T-cell (primary cell): ENCODE measurements at regions not wholly inside any gene's neighbourhood (a gene's known extent, or its start where the extent isn't known, plus 50 kb on each side); places are given as distances from the start of the nearest gene placed in this dataset.

Experiments used
- ATAC-seq, 4 experiments: fragments of 200-7000 bp in 3 of 4; fragments of 150-1000 bp in 1 of 4; cut with Tn5 transposase; replicated peaks in 1 of 4; 1 replicate in 3 of 4; 2 replicates in 1 of 4; pipeline ENCODE4 v1.10.0; 2021; ENCODE audit warnings: moderate library complexity in 3 of 4, mild to moderate bottlenecking in 2 of 4, moderate number of reproducible peaks in 1 of 4
- CTCF ChIA-PET, 2 donors: fragments of 300-600 bp; sonication (Branson Sonifier 250); formaldehyde crosslinking; loops; one replicate each; lab custom pipeline; 2022; ENCODE audit warnings: antibody characterized with exemption in 2 of 2; lab: Charles Lee
- POLR2A ChIA-PET, 2 donors: fragments of 300-600 bp; sonication (Branson Sonifier 250); formaldehyde crosslinking; loops; one replicate each; lab custom pipeline; 2022; ENCODE audit warnings: antibody characterized with exemption in 2 of 2; lab: Charles Lee
- DNase-seq, 35 experiments: peaks; one replicate each; pipeline versions ENCODE4 v3.0.0 to v3.0.0-alpha.2; 2013 to 2023
- H3K27ac ChIP-seq: one replicate; pipeline ENCODE4 v1.5.1; 2013; ENCODE audit warnings: low read length
- H3K27me3 ChIP-seq, 2 experiments: replicated peaks in 1 of 2; 1 replicate in 1 of 2; 2 replicates in 1 of 2; pipeline versions ENCODE4 v1.6.1 to v1.7.0; 2013; ENCODE audit warnings: low read length in 1 of 2, mixed read lengths in 1 of 2; ENCODE audit not compliant: control insufficient read depth in 2 of 2, insufficient read depth in 2 of 2; ENCODE audit errors: extremely low read depth in 1 of 2
- H3K36me3 ChIP-seq, 2 donors: 1 replicate in 1 of 2; 2 replicates in 1 of 2; pipeline versions ENCODE4 v1.6.1 to v1.7.0; 2013; ENCODE audit warnings: low read length in 1 of 2; ENCODE audit not compliant: control insufficient read depth in 2 of 2, insufficient read depth in 1 of 2; ENCODE audit errors: extremely low read depth in 1 of 2
- H3K4me1 ChIP-seq, 2 experiments: 1 replicate in 1 of 2; 2 replicates in 1 of 2; pipeline versions ENCODE4 v1.6.1 to v1.7.0; 2013; ENCODE audit warnings: low read length in 2 of 2, mixed read lengths in 1 of 2; ENCODE audit not compliant: insufficient read depth in 2 of 2, control insufficient read depth in 1 of 2; ENCODE audit errors: extremely low read depth in 1 of 2
- H3K4me3 ChIP-seq, 2 donors: 1 replicate in 1 of 2; 2 replicates in 1 of 2; pipeline versions ENCODE4 v1.5.1 to v1.7.0; 2013; ENCODE audit warnings: mild to moderate bottlenecking in 2 of 2, low read length in 1 of 2, moderate library complexity in 1 of 2; ENCODE audit not compliant: control insufficient read depth in 1 of 2; ENCODE audit errors: extremely low read depth in 1 of 2
- H3K9me3 ChIP-seq: 2 replicates; pipeline ENCODE4 v1.7.0; 2013
- H3K27ac Mint-ChIP-seq, 2 donors: one replicate each; pipeline ENCODE4 v1.8.0; 2020 to 2021; ENCODE audit warnings: mild to moderate bottlenecking in 2 of 2, mixed read lengths in 2 of 2
- H3K27me3 Mint-ChIP-seq, 2 donors: one replicate each; pipeline ENCODE4 v1.8.0; 2021 to 2022; ENCODE audit warnings: mixed read lengths in 2 of 2
- H3K36me3 Mint-ChIP-seq: one replicate; pipeline ENCODE4 v1.8.0; 2021; ENCODE audit warnings: mixed read lengths
- H3K4me1 Mint-ChIP-seq, 3 donors: one replicate each; pipeline ENCODE4 v1.8.0; 2020 to 2022; ENCODE audit warnings: mixed read lengths in 3 of 3, mild to moderate bottlenecking in 1 of 3
- H3K4me3 Mint-ChIP-seq, 3 donors: one replicate each; pipeline ENCODE4 v1.8.0; 2020 to 2022; ENCODE audit warnings: mild to moderate bottlenecking in 3 of 3, mixed read lengths in 3 of 3, moderate library complexity in 3 of 3
- H3K9me3 Mint-ChIP-seq, 3 donors: one replicate each; pipeline ENCODE4 v1.8.0; 2020 to 2022; ENCODE audit warnings: mixed read lengths in 3 of 3
- WGBS: methylation state at CpG from one replicate; pipeline ENCODE4 v1.1.5; 2013; ENCODE audit warnings: missing lambda C conversion rate; ENCODE audit not compliant: insufficient coverage; 5-methylcytosine and 5-hydroxymethylcytosine counted together

DNA sequence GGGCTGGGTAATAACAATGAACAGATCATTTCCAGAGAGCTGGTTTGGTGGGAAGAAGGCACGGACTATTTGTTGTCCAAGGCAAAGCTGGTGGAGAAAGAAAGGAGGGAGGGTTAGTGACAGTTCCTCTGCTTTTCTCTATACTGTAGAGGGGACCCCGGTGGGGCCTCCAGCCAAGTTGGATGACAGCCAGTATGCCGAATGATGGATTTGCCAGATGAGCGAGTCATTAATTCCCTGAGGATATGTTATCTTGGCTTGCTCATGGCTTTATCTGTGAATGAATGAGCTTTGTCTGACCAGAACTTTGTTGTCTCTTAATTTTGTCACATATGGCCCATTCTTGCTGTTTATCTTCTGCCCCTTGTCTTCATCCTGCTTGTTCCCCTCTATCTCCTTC, 158.6 kb upstream of the GLRA1 start:
- H3K4me3 Mint-ChIP-seq: no peak overlapping the region
- Histone ChIP-seq H3K27ac (no peak overlapping the region), H3K9me3 (no peaks in the 10 kb centered on the region), H3K4me1 (no peaks in the 10 kb centered on the region), H3K27me3 (no peaks in the 10 kb centered on the region), H3K4me3 (no peak overlapping the region), H3K36me3 (no peaks in the 10 kb centered on the region)
- CTCF ChIA-PET: no interaction called here
- ATAC-seq: no peak
- H3K9me3 Mint-ChIP-seq: no peaks in the 10 kb centered on the region
- peaks cover 0 to 3% of the 10 kb centered on the region in 2 donors for H3K27me3 Mint-ChIP-seq
- no peak overlapping the region for H3K27ac Mint-ChIP-seq
- 94% methylated on average over 3 of the region's 4 CpGs for WGBS
- no peaks in the 10 kb centered on the region for H3K4me1 Mint-ChIP-seq
- DNase-seq: no peak
- H3K36me3 Mint-ChIP-seq: no peaks in the 10 kb centered on the region
- POLR2A ChIA-PET: interaction anchor here in 1 of 2 donors (0.6 kb wide), 1 partner anchor 13 kb away, joined by 6 read pairs; no protein-coding TSS in a partner anchor

DNA sequence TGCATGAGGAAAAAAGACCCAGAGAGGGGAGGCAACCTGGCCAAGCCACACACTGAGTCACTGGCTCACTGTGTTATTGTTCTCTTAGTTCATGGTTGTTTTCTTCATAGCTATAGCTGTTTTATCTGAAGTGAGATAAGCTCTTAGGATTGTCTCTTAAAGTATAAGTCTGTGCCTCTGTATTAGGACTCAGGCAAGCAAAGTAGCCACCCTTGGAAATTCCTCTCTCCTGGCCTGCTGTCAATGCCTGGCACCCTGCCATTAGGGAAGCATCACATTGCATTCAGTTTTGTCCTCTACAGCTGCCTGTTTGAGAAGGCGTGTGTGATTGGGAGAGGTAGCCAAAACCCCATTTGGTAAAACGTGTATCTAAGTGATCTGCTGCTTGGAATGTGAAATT, 147.4 kb upstream of the GLRA1 start:
- Mint-ChIP-seq H3K27ac (no peak overlapping the region), H3K9me3 (no peaks in the 10 kb centered on the region), H3K36me3 (no peaks in the 10 kb centered on the region), H3K27me3 (peaks cover 4 to 15% of the 10 kb centered on the region in 2 donors), H3K4me1 (no peaks in the 10 kb centered on the region), H3K4me3 (no peak overlapping the region)
- H3K4me1 ChIP-seq: no peaks in the 10 kb centered on the region
- ChIA-PET POLR2A (no interaction called here), CTCF (no interaction called here)
- H3K4me3 ChIP-seq: no peak overlapping the region
- ATAC-seq (no peak), DNase-seq (no peak)
- no peaks in the 10 kb centered on the region for H3K9me3 ChIP-seq
- no peak overlapping the region for H3K27ac ChIP-seq
- 82% methylated on average over 2 of the region's 2 CpGs for WGBS
- no peaks in the 10 kb centered on the region for H3K36me3 ChIP-seq
- H3K27me3 ChIP-seq: no peaks in the 10 kb centered on the region

GRCh38 chr5:152070591-152070990, 145.9 kb upstream of the GLRA1 start:
- Histone ChIP-seq H3K27ac (no peak overlapping the region), H3K9me3 (no peaks in the 10 kb centered on the region), H3K27me3 (no peaks in the 10 kb centered on the region), H3K4me1 (no peaks in the 10 kb centered on the region), H3K4me3 (no peak overlapping the region), H3K36me3 (no peaks in the 10 kb centered on the region)
- peaks cover 4 to 15% of the 10 kb centered on the region in 2 donors for H3K27me3 Mint-ChIP-seq
- POLR2A ChIA-PET: interaction anchor here in 1 of 2 donors (0.5 kb wide), 1 partner anchor 12 kb away, joined by 6 read pairs; no protein-coding TSS in a partner anchor
- ATAC-seq (no peak), DNase-seq (no peak)
- WGBS: 60% methylated on average over 1 of the region's 2 CpGs
- H3K27ac Mint-ChIP-seq: no peak overlapping the region
- H3K36me3 Mint-ChIP-seq: no peaks in the 10 kb centered on the region
- H3K9me3 Mint-ChIP-seq: no peaks in the 10 kb centered on the region
- no peak overlapping the region for H3K4me3 Mint-ChIP-seq
- CTCF ChIA-PET: no interaction called here
- H3K4me1 Mint-ChIP-seq: no peaks in the 10 kb centered on the region

GRCh38 chr5:152066784-152067183, 142.1 kb upstream of the GLRA1 start:
- Histone ChIP-seq H3K4me1 (no peaks in the 10 kb centered on the region), H3K36me3 (no peaks in the 10 kb centered on the region), H3K27ac (no peak overlapping the region), H3K9me3 (no peaks in the 10 kb centered on the region), H3K27me3 (no peaks in the 10 kb centered on the region), H3K4me3 (no peak overlapping the region)
- 71% methylated on average over 1 of the region's 3 CpGs for WGBS
- H3K9me3 Mint-ChIP-seq: peaks cover 0 to 3% (median 0%) of the 10 kb centered on the region in 3 donors
- no peaks in the 10 kb centered on the region for H3K4me1 Mint-ChIP-seq
- no peak for ATAC-seq
- DNase-seq: no peak
- CTCF ChIA-PET: no interaction called here
- POLR2A ChIA-PET: no interaction called here
- no peak overlapping the region for H3K4me3 Mint-ChIP-seq
- no peak overlapping the region for H3K27ac Mint-ChIP-seq
- H3K36me3 Mint-ChIP-seq: no peaks in the 10 kb centered on the region
- H3K27me3 Mint-ChIP-seq: no peaks in the 10 kb centered on the region

DNA sequence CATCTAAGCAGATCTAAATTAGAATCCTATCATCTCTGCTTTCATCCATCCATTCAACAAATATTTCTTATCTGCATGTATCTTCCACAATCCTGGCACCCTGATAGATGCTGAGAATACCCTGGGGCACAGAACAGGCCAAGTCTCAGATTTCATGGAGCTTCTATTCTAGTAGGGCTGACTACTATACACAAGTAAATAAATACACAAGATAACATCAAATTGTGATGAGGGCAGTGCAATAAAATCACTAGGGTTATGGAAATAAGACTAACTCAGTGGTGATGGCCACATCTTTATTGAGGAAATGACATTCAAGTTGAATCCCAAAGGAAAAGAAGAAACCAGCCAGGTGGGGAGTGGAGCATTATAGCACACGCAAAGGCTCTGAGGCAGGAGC, 138.4 kb upstream of the GLRA1 start:
- CTCF ChIA-PET: no interaction called here
- Mint-ChIP-seq H3K4me3 (no peak overlapping the region), H3K27me3 (no peaks in the 10 kb centered on the region), H3K9me3 (peaks cover 0 to 3% (median 0%) of the 10 kb centered on the region in 3 donors), H3K4me1 (peaks cover 0 to 4% (median 2%) of the 10 kb centered on the region in 3 donors), H3K27ac (no peak overlapping the region), H3K36me3 (no peaks in the 10 kb centered on the region)
- Histone ChIP-seq H3K27ac (no peak overlapping the region), H3K27me3 (no peaks in the 10 kb centered on the region), H3K4me3 (no peak overlapping the region), H3K4me1 (no peaks in the 10 kb centered on the region), H3K9me3 (no peaks in the 10 kb centered on the region), H3K36me3 (no peaks in the 10 kb centered on the region)
- ATAC-seq (no peak), DNase-seq (no peak)
- WGBS: 100% methylated on average over 1 of the region's 1 CpG
- POLR2A ChIA-PET: no interaction called here

GRCh38 chr5:152061095-152061494, 136.4 kb upstream of the GLRA1 start:
- no peak for ATAC-seq
- WGBS: 64% methylated on average over 1 of the region's 2 CpGs
- Histone ChIP-seq H3K27ac (no peak overlapping the region), H3K9me3 (no peaks in the 10 kb centered on the region), H3K4me3 (no peak overlapping the region), H3K27me3 (no peaks in the 10 kb centered on the region), H3K4me1 (no peaks in the 10 kb centered on the region), H3K36me3 (no peaks in the 10 kb centered on the region)
- Mint-ChIP-seq H3K27ac (no peak overlapping the region), H3K27me3 (no peaks in the 10 kb centered on the region), H3K4me3 (no peak overlapping the region), H3K4me1 (peaks cover 0 to 4% (median 2%) of the 10 kb centered on the region in 3 donors), H3K36me3 (no peaks in the 10 kb centered on the region), H3K9me3 (peaks cover 0 to 3% (median 0%) of the 10 kb centered on the region in 3 donors)
- ChIA-PET CTCF (no interaction called here), POLR2A (no interaction called here)
- no peak for DNase-seq

DNA sequence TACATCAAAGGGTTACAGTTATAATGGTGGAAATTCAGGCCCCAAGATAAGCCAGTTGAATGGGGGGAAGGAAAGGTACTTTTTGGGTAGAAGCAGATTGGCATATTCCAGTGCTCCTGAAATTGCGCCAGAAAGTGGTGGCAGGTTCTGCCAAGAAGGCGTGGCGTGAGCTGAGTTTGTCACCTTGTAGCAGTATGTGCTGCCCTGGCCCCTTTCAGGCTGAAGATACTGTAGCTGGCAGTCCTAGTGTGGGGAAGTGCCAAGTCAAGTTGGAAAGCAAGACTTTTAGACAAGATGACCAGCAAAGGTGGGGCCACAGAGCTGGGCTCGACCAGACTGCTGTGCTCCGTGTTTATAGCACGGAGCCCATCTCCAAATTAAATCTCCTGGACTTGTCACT, 133.6 kb upstream of the GLRA1 start:
- Histone ChIP-seq H3K36me3 (no peaks in the 10 kb centered on the region), H3K9me3 (no peaks in the 10 kb centered on the region), H3K27me3 (no peaks in the 10 kb centered on the region), H3K27ac (no peak overlapping the region), H3K4me1 (no peaks in the 10 kb centered on the region), H3K4me3 (no peak overlapping the region)
- DNase-seq (no peak), ATAC-seq (no peak)
- 87% methylated on average over 3 of the region's 6 CpGs for WGBS
- CTCF ChIA-PET: no interaction called here
- Mint-ChIP-seq H3K36me3 (peaks cover 4% of the 10 kb centered on the region), H3K27me3 (peaks cover 0 to 1% of the 10 kb centered on the region in 2 donors), H3K4me1 (peaks cover 0 to 4% (median 2%) of the 10 kb centered on the region in 3 donors), H3K27ac (no peak overlapping the region), H3K9me3 (peaks cover 0 to 3% (median 3%) of the 10 kb centered on the region in 3 donors), H3K4me3 (no peak overlapping the region)
- POLR2A ChIA-PET: no interaction called here
